BLaER1 treated with 17β-estradiol and CSF1 and Interleukin-3, amounts not matched to agents 10 nM and 100 nM (cell line): ENCODE measurements at regions not wholly inside any gene's neighbourhood (a gene's known extent, or its start where the extent isn't known, plus 50 kb on each side); places are given as distances from the start of the nearest gene placed in this dataset.
A peak's percentile ranks its signal among the peaks of the same experiment; 100 is the strongest.
"Not testable (repeated sequence)": the region's sequence is repeated elsewhere in the genome, so short reads cannot be mapped to it uniquely, and the experiment has no call there.

Source experiments
- H3K27ac ChIP-seq, 11 experiments: shearing (Covaris generic); formaldehyde crosslinking; 2 replicates each; pipeline ENCODE4 v1.8.1; 2022
- H3K27me3 ChIP-seq, 11 experiments: shearing (Covaris generic); formaldehyde crosslinking; 2 replicates each; pipeline ENCODE4 v1.8.1; 2022
- H3K36me3 ChIP-seq, 11 experiments: shearing (Covaris generic); formaldehyde crosslinking; 2 replicates each; pipeline ENCODE4 v1.8.1; 2022
- H3K4me1 ChIP-seq, 10 experiments: shearing (Covaris generic); formaldehyde crosslinking; 2 replicates each; pipeline ENCODE4 v1.8.1; 2022
- H3K4me2 ChIP-seq, 11 experiments: shearing (Covaris generic); formaldehyde crosslinking; 2 replicates each; pipeline ENCODE4 v1.8.1; 2022
- H3K4me3 ChIP-seq, 10 experiments: shearing (Covaris generic); formaldehyde crosslinking; 2 replicates each; pipeline ENCODE4 v1.8.1; 2022
- H3K9ac ChIP-seq, 11 experiments: shearing (Covaris generic); formaldehyde crosslinking; 2 replicates each; pipeline ENCODE4 v1.8.1; 2022
- H3K9me3 ChIP-seq, 11 experiments: shearing (Covaris generic); formaldehyde crosslinking; replicated peaks in 1 of 11; 2 replicates each; pipeline ENCODE4 v1.8.1; 2022
- H4K20me1 ChIP-seq, 11 experiments: shearing (Covaris generic); formaldehyde crosslinking; 2 replicates each; pipeline ENCODE4 v1.8.1; 2022
- Cebpa-rat ChIP-seq, 11 experiments: shearing (Covaris generic); IDR thresholded peaks; 2 replicates each; pipeline ENCODE4 v1.8.1; 2022

DNA sequence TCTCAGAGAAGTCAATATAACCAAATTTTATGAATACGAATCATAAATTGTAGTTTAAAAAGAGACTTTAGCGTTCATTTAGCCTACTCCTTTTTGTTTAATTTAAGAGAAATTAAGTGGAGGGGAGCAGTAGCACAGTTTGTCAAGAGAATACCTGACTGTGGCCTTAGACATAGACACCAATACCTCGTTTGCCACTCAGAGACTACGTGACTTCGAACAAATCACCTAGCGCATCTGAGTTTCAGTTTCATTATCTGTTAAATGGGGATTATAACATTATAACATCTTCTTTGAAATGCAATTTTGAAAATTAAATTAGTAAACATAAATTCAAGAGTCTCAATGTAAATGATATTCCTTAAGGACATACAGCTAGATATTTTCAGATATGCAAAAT is 581.5 kb upstream of the VRK2 start:
- TF ChIP-seq Cebpa-rat (IDR thresholded peaks at IDR 0.05) = no peak
- Histone ChIP-seq H3K36me3 (no peaks in the 10 kb centered on the region), H3K4me2 (no peak overlapping the region), H3K27me3 (no peaks in the 10 kb centered on the region), H3K27ac (no peak overlapping the region), H3K4me1 (no peaks in the 10 kb centered on the region), H3K4me3 (no peak overlapping the region), H3K9me3 (no peaks in the 10 kb centered on the region), H3K9ac (no peak overlapping the region), H4K20me1 (no peaks in the 10 kb centered on the region)

GRCh38 chr2:57465967-57466366 is 580.6 kb upstream of the VRK2 start:
- Histone ChIP-seq H3K4me2 (no peak overlapping the region), H3K9me3 (no peaks in the 10 kb centered on the region), H4K20me1 (no peaks in the 10 kb centered on the region), H3K9ac (no peak overlapping the region), H3K27ac (no peak overlapping the region), H3K4me3 (no peak overlapping the region), H3K4me1 (no peaks in the 10 kb centered on the region), H3K36me3 (no peaks in the 10 kb centered on the region), H3K27me3 (no peaks in the 10 kb centered on the region)
- no peak for TF ChIP-seq Cebpa-rat (IDR thresholded peaks at IDR 0.05)

- H3K9me3 ChIP-seq = no peaks in the 10 kb centered on the region
- H3K27ac ChIP-seq = no peak overlapping the region
- H3K4me1 ChIP-seq = no peaks in the 10 kb centered on the region
- H4K20me1 ChIP-seq = no peaks in the 10 kb centered on the region
- no peaks in the 10 kb centered on the region for H3K36me3 ChIP-seq
- H3K4me2 ChIP-seq = no peak overlapping the region
- no peak for TF ChIP-seq Cebpa-rat (IDR thresholded peaks at IDR 0.05)
- no peak overlapping the region for H3K4me3 ChIP-seq
- no peaks in the 10 kb centered on the region for H3K27me3 ChIP-seq
- H3K9ac ChIP-seq = no peak overlapping the region
Observed at GRCh38 chr2:57475391-57475790, 571.2 kb upstream of the VRK2 start.

DNA sequence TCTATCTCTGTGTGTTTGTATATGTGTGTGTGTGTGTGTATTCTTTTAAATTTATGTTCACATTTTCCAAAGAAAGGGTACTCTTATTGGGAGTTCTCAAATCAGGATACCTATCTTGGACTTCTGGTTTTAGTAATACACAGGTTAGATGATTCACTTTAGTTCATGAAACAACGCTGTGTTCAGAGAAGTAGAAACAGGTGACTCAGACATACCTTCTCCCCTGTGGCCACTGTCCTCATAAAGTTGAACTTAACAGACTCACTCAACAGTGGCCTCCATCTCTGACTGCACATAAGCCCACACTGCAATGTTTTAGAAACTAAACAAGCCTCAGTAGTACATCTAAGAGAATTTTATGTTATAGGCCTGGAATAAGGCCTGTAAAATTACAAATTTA is 566.6 kb upstream of the VRK2 start:
- Histone ChIP-seq H3K4me2 (no peak overlapping the region), H3K4me1 (no peaks in the 10 kb centered on the region), H3K4me3 (no peak overlapping the region), H3K9ac (no peak overlapping the region), H3K27me3 (no peaks in the 10 kb centered on the region), H3K9me3 (no peaks in the 10 kb centered on the region), H4K20me1 (no peaks in the 10 kb centered on the region), H3K27ac (no peak overlapping the region), H3K36me3 (no peaks in the 10 kb centered on the region)
- TF ChIP-seq Cebpa-rat (IDR thresholded peaks at IDR 0.05) = no peak

DNA sequence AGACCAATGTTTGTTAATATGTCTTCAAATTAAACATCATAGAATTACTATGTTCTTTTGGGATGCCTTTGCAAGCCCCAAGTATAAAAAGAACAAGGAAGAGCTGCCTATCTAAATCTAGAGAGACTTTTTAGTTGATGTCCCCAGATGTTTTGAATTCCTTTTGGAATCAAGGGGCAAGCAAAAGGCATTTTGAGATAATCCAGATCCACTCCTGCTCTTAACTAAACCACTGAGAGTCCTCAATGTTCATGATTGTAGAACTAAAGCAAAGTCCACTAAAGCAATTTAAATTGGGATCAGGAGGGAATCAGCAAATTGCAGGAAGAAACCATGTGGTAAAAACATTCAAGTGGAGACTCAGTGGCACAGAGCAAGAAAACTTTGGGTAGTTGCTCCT is 558.5 kb upstream of the VRK2 start:
- TF ChIP-seq Cebpa-rat (IDR thresholded peaks at IDR 0.05) = no peak
- Histone ChIP-seq H3K4me3 (no peak overlapping the region), H3K9me3 (no peaks in the 10 kb centered on the region)

GRCh38 chr2:57490741-57491140 is 555.9 kb upstream of the VRK2 start:
- TF ChIP-seq Cebpa-rat (IDR thresholded peaks at IDR 0.05) = 0 out of 22 replicates have a peak, but pooled peaks of 1 of the 11 experiments have one; percentile 22
- peak overlapping the region in 5 of 11 experiments; percentile 4 to 50 (median 23); a peak in 4 of 22 replicates for H3K27ac ChIP-seq
- no peaks in the 10 kb centered on the region for H4K20me1 ChIP-seq
- no peaks in the 10 kb centered on the region for H3K27me3 ChIP-seq
- no peak overlapping the region for H3K4me3 ChIP-seq
- peaks cover 0 to 11% (median 0%) of the 10 kb centered on the region in 10 experiments; a peak in 3 of 20 replicates for H3K4me1 ChIP-seq
- no peak overlapping the region for H3K9ac ChIP-seq
- H3K4me2 ChIP-seq = 0 out of 22 replicates have a peak overlapping the region, but pooled peaks of 1 of the 11 experiments have one; percentile 10
- H3K36me3 ChIP-seq = no peaks in the 10 kb centered on the region
- no peaks in the 10 kb centered on the region for H3K9me3 ChIP-seq

More for the DNA sequence above, 558.5 kb upstream of the VRK2 start:
- no peaks in the 10 kb centered on the region for H4K20me1 ChIP-seq
- no peaks in the 10 kb centered on the region for H3K36me3 ChIP-seq
- no peak overlapping the region for H3K4me2 ChIP-seq
- H3K27me3 ChIP-seq = no peaks in the 10 kb centered on the region
- H3K27ac ChIP-seq = no peak overlapping the region
- H3K4me1 ChIP-seq = peaks cover 0 to 11% (median 0%) of the 10 kb centered on the region in 10 experiments; a peak in 3 of 20 replicates
- no peak overlapping the region for H3K9ac ChIP-seq

DNA sequence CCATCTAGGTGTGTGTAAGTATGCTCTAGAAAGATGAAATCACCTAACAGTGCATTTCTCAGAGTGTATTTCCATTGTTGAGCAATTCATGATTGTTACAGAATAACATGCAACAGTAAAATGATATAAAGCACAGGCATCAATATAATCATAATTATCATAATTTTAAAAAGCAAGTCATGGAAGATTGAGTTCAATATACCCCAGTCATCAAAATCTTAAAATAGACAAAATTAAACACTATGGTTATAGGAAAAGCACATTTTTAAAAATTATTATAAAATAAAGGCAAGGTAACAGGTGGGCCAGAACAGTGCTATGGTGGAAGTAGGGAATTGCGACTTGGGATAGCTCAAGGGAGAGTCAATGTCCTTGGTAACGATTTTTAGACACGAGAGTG is 555.4 kb upstream of the VRK2 start:
- Histone ChIP-seq H3K9ac (no peak overlapping the region), H3K27me3 (no peaks in the 10 kb centered on the region), H4K20me1 (no peaks in the 10 kb centered on the region), H3K27ac (peak overlapping the region in 3 of 11 experiments; percentile 5 to 50 (median 19); a peak in 2 of 22 replicates), H3K36me3 (no peaks in the 10 kb centered on the region), H3K4me3 (no peak overlapping the region), H3K4me1 (peaks cover 0 to 11% (median 0%) of the 10 kb centered on the region in 10 experiments; a peak in 3 of 20 replicates), H3K9me3 (no peaks in the 10 kb centered on the region), H3K4me2 (no peak overlapping the region)
- no peak for TF ChIP-seq Cebpa-rat (IDR thresholded peaks at IDR 0.05)

DNA sequence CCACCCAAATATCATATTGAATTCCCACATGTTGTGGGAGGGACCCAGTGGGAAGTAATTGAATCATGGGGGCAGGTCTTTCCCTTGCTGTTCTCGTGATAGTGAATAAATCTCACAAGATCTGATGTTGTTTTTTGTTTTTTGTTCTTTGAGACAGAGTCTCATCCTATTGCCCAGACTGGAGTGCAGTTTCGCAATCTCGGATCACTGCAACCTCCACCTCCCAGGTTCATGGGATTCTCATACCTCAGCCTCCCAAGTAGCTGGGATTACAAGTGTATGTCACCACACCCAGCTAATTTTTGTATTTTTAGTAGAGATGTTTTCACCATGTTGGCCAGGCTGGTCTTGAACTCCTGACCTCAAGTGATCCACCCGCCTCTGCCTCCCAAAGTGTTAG is 552.6 kb upstream of the VRK2 start:
- H3K9me3 ChIP-seq, H3K27ac ChIP-seq, H4K20me1 ChIP-seq, H3K36me3 ChIP-seq, H3K4me3 ChIP-seq, H3K9ac ChIP-seq, H3K27me3 ChIP-seq, H3K4me2 ChIP-seq: not testable (repeated sequence)
- TF ChIP-seq Cebpa-rat (IDR thresholded peaks at IDR 0.05) = peak in 4 of 11 experiments; percentile 12 to 67 (median 41); a peak in 5 of 22 replicates
- peaks cover 0 to 11% (median 0%) of the 10 kb centered on the region in 10 experiments; a peak in 3 of 20 replicates for H3K4me1 ChIP-seq

DNA sequence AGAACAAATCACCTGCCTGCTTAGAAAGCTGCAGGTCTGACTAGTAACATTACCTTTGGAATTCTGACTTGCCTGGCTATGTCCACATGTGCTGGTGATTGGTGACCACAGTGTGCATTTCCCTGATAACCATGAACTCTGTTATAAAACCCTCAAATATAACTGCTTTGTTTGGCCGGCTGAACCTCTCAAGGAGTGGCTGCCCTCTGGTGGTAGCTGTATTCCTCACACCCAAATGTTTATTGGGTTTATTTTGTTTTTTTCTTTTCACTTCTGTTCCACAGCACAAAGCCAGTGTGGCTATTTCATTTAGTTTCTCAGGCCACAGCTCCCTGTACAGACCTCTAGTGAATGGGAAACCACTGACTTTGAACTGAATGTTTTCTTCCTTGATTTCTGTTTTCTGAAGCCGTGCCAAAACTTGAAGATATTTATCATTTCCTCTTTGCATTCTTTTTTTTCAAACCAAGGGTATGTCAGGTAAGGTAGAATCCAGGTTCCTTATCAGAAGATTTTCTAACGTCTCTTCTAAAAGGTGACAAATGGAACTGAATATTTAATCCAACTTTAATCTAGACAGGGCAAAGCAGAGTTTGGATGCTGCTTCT is 549.0 kb upstream of the VRK2 start:
- H3K4me3 ChIP-seq = no peak overlapping the region
- TF ChIP-seq Cebpa-rat (IDR thresholded peaks at IDR 0.05) = no peak
- no peak overlapping the region for H3K27ac ChIP-seq
- H3K9ac ChIP-seq = no peak overlapping the region
- H3K4me1 ChIP-seq = no peaks in the 10 kb centered on the region
- H4K20me1 ChIP-seq = no peaks in the 10 kb centered on the region
- H3K27me3 ChIP-seq = no peaks in the 10 kb centered on the region
- no peaks in the 10 kb centered on the region for H3K9me3 ChIP-seq
- H3K36me3 ChIP-seq = no peaks in the 10 kb centered on the region
- no peak overlapping the region for H3K4me2 ChIP-seq

DNA sequence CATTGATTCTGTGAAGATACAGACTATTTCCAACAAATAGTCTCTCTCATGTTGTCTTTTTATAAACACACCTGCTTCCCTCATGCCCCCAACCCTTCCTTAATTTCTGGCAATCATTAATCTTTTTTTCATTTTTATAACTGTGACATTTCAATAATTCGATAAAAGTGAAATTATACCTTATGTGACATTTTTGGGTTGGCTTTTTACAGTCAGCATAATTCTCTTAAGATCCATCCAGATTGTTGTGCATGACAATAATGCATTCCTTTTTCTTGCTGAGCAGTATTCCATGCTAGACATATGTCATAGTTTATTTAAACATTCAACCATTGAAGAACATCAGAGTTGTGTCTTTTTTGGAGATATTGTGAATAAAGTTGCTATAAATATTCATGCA is 541.8 kb upstream of the VRK2 start:
- Histone ChIP-seq H3K27ac (no peak overlapping the region), H3K4me2 (no peak overlapping the region), H3K27me3 (no peaks in the 10 kb centered on the region), H4K20me1 (no peaks in the 10 kb centered on the region), H3K9me3 (no peaks in the 10 kb centered on the region), H3K4me3 (no peak overlapping the region), H3K36me3 (no peaks in the 10 kb centered on the region), H3K9ac (no peak overlapping the region), H3K4me1 (no peaks in the 10 kb centered on the region)
- TF ChIP-seq Cebpa-rat (IDR thresholded peaks at IDR 0.05) = no peak
